ENCODE measurements at regions not wholly inside any gene's neighbourhood (a gene's known extent, or its start where the extent isn't known, plus 50 kb on each side); places are given as distances from the start of the nearest gene placed in this dataset.

- peak; percentile 6 for DNase-seq (ENCODE audit: low spot score)
- Histone ChIP-seq H3K23ac (ENCODE audit: low read depth, low read length, poor library complexity) (no peak overlapping the region), H3K27me3 (ENCODE audit: control insufficient read depth in 3 of 3, insufficient read depth in 3 of 3, low read depth in 1 of 3, low read length in 3 of 3) (peaks cover 0 to 11% (median 0%) of the 10 kb centered on the region in 3 experiments), H2AK5ac (ENCODE audit: low read depth, low read length) (no peak overlapping the region), H3K4me3 (ENCODE audit: low read length in 2 of 2) (no peak overlapping the region), H3K4me2 (ENCODE audit: insufficient read depth, low read length, poor library complexity, severe bottlenecking) (no peak overlapping the region), H3K9ac (ENCODE audit: low read depth, low read length, poor library complexity) (no peak overlapping the region), H3K18ac (ENCODE audit: low read length) (no peak overlapping the region), H3K4me1 (ENCODE audit: control insufficient read depth in 2 of 2, insufficient read depth in 1 of 2, low read depth in 1 of 2, low read length in 2 of 2) (peaks cover 0 to 12% of the 10 kb centered on the region in 2 donors), H2AFZ (ENCODE audit: low read length) (peak overlapping the region; percentile 15), H3K14ac (ENCODE audit: low read length) (no peak overlapping the region), H4K8ac (ENCODE audit: low read depth, low read length) (no peak overlapping the region), H2BK5ac (ENCODE audit: low read length) (no peak overlapping the region), H2BK12ac (ENCODE audit: low read length) (no peak overlapping the region), H3K36me3 (replicated peaks in 1 of 2; ENCODE audit: control insufficient read depth in 2 of 2, insufficient read depth in 2 of 2, low read length in 2 of 2) (no peaks in the 10 kb centered on the region), H3K27ac (replicated peaks; ENCODE audit: low read length) (no peak overlapping the region), H3K4ac (ENCODE audit: low read length) (no peak overlapping the region), H2BK15ac (ENCODE audit: low read length) (no peak overlapping the region), H2BK120ac (ENCODE audit: low read depth, low read length) (no peak overlapping the region), H3K9me3 (replicated peaks in 1 of 2; ENCODE audit: control insufficient read depth in 2 of 2, insufficient read depth in 1 of 2, low read depth in 1 of 2, low read length in 2 of 2) (no peaks in the 10 kb centered on the region), H4K91ac (ENCODE audit: low read depth, low read length, poor library complexity) (no peak overlapping the region), H3K79me1 (ENCODE audit: low read depth, low read length) (no peaks in the 10 kb centered on the region)
- no CpG with 5 or more reads among the region's 5 CpGs for WGBS, 2 donors (ENCODE audit: extremely low coverage in 2 of 2, insufficient read length in 2 of 2, insufficient replicate concordance in 1 of 2)
These were observed 116.2 kb downstream of the SMIM20 start for GRCh38 chr4:26030260-26030667.

GRCh38 chr4:26030780-26031179 is 116.8 kb downstream of the SMIM20 start:
- Histone ChIP-seq H2AFZ (ENCODE audit: low read length) (peak overlapping the region; percentile 15), H3K36me3 (replicated peaks in 1 of 2; ENCODE audit: control insufficient read depth in 2 of 2, insufficient read depth in 2 of 2, low read length in 2 of 2) (no peaks in the 10 kb centered on the region), H3K18ac (ENCODE audit: low read length) (no peak overlapping the region), H3K9ac (ENCODE audit: low read depth, low read length, poor library complexity) (no peak overlapping the region), H2BK120ac (ENCODE audit: low read depth, low read length) (no peak overlapping the region), H3K27ac (replicated peaks; ENCODE audit: low read length) (no peak overlapping the region), H3K14ac (ENCODE audit: low read length) (no peak overlapping the region), H3K4me2 (ENCODE audit: insufficient read depth, low read length, poor library complexity, severe bottlenecking) (no peak overlapping the region), H3K23ac (ENCODE audit: low read depth, low read length, poor library complexity) (no peak overlapping the region), H3K4me1 (ENCODE audit: control insufficient read depth in 2 of 2, insufficient read depth in 1 of 2, low read depth in 1 of 2, low read length in 2 of 2) (peaks cover 0 to 12% of the 10 kb centered on the region in 2 donors), H4K91ac (ENCODE audit: low read depth, low read length, poor library complexity) (no peak overlapping the region), H2AK5ac (ENCODE audit: low read depth, low read length) (no peak overlapping the region), H2BK15ac (ENCODE audit: low read length) (no peak overlapping the region), H2BK12ac (ENCODE audit: low read length) (no peak overlapping the region), H3K9me3 (replicated peaks in 1 of 2; ENCODE audit: control insufficient read depth in 2 of 2, insufficient read depth in 1 of 2, low read depth in 1 of 2, low read length in 2 of 2) (no peaks in the 10 kb centered on the region), H3K4ac (ENCODE audit: low read length) (no peak overlapping the region), H3K27me3 (ENCODE audit: control insufficient read depth in 3 of 3, insufficient read depth in 3 of 3, low read depth in 1 of 3, low read length in 3 of 3) (peaks cover 0 to 11% (median 0%) of the 10 kb centered on the region in 3 experiments), H4K8ac (ENCODE audit: low read depth, low read length) (no peak overlapping the region), H3K4me3 (ENCODE audit: low read length in 2 of 2) (no peak overlapping the region), H3K79me1 (ENCODE audit: low read depth, low read length) (no peaks in the 10 kb centered on the region), H2BK5ac (ENCODE audit: low read length) (no peak overlapping the region)
- DNase-seq (ENCODE audit: low spot score): no peak
- WGBS, 2 donors (ENCODE audit: extremely low coverage in 2 of 2, insufficient read length in 2 of 2, insufficient replicate concordance in 1 of 2): no CpG with 5 or more reads among the region's 8 CpGs

- H3K27me3 ChIP-seq (ENCODE audit: control insufficient read depth in 3 of 3, insufficient read depth in 3 of 3, low read depth in 1 of 3, low read length in 3 of 3): peaks cover 0 to 11% (median 0%) of the 10 kb centered on the region in 3 experiments
- H2AK5ac ChIP-seq (ENCODE audit: low read depth, low read length): no peak overlapping the region
- H3K4me1 ChIP-seq (ENCODE audit: control insufficient read depth in 2 of 2, insufficient read depth in 1 of 2, low read depth in 1 of 2, low read length in 2 of 2): peaks cover 0 to 12% of the 10 kb centered on the region in 2 donors
- no peak overlapping the region for H3K27ac ChIP-seq (replicated peaks; ENCODE audit: low read length)
- no peak overlapping the region for H2BK120ac ChIP-seq (ENCODE audit: low read depth, low read length)
- no peak overlapping the region for H3K9ac ChIP-seq (ENCODE audit: low read depth, low read length, poor library complexity)
- H3K23ac ChIP-seq (ENCODE audit: low read depth, low read length, poor library complexity): no peak overlapping the region
- no peak overlapping the region for H3K4me3 ChIP-seq (ENCODE audit: low read length in 2 of 2)
- H2BK12ac ChIP-seq (ENCODE audit: low read length): no peak overlapping the region
- H3K9me3 ChIP-seq (replicated peaks in 1 of 2; ENCODE audit: control insufficient read depth in 2 of 2, insufficient read depth in 1 of 2, low read depth in 1 of 2, low read length in 2 of 2): no peaks in the 10 kb centered on the region
- H2BK15ac ChIP-seq (ENCODE audit: low read length): no peak overlapping the region
- H3K14ac ChIP-seq (ENCODE audit: low read length): no peak overlapping the region
- H3K36me3 ChIP-seq (replicated peaks in 1 of 2; ENCODE audit: control insufficient read depth in 2 of 2, insufficient read depth in 2 of 2, low read length in 2 of 2): peaks cover 0 to 1% of the 10 kb centered on the region in 2 donors
- WGBS, 2 donors (ENCODE audit: extremely low coverage in 2 of 2, insufficient read length in 2 of 2, insufficient replicate concordance in 1 of 2): no CpG with 5 or more reads among the region's 4 CpGs
- H4K8ac ChIP-seq (ENCODE audit: low read depth, low read length): no peak overlapping the region
- H3K4me2 ChIP-seq (ENCODE audit: insufficient read depth, low read length, poor library complexity, severe bottlenecking): no peak overlapping the region
- no peak overlapping the region for H3K18ac ChIP-seq (ENCODE audit: low read length)
- no peak overlapping the region for H4K91ac ChIP-seq (ENCODE audit: low read depth, low read length, poor library complexity)
- H3K79me1 ChIP-seq (ENCODE audit: low read depth, low read length): no peaks in the 10 kb centered on the region
- DNase-seq (ENCODE audit: low spot score): no peak
- H2AFZ ChIP-seq (ENCODE audit: low read length): no peak overlapping the region
- H3K4ac ChIP-seq (ENCODE audit: low read length): no peak overlapping the region
- H2BK5ac ChIP-seq (ENCODE audit: low read length): no peak overlapping the region
These were observed 117.7 kb downstream of the SMIM20 start for GRCh38 chr4:26031704-26032103.

DNA sequence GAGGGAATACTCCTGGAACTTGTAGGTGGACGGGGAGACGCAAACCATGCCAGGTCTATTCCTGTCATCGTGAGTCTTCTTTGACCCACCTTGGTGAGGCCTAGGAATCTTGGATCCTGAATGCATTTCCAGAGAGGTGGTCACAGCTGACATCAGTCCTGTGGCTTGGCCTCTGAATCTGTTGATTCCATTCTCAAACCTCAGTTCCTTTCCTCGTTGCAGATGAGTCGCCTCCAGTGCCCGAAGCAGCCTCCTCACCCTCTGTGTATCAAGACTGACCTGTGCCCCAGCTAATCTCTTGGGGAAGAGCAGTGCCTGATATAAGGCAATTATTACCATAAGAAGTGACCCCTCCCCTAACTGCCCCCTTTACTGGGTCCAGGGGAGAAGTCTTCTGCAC is 118.1 kb downstream of the SMIM20 start:
- Histone ChIP-seq H3K27me3 (ENCODE audit: control insufficient read depth in 3 of 3, insufficient read depth in 3 of 3, low read depth in 1 of 3, low read length in 3 of 3) (peaks cover 0 to 11% (median 0%) of the 10 kb centered on the region in 3 experiments), H3K79me1 (ENCODE audit: low read depth, low read length) (no peaks in the 10 kb centered on the region), H3K4me2 (ENCODE audit: insufficient read depth, low read length, poor library complexity, severe bottlenecking) (no peak overlapping the region), H2BK15ac (ENCODE audit: low read length) (no peak overlapping the region), H2AK5ac (ENCODE audit: low read depth, low read length) (no peak overlapping the region), H3K9me3 (replicated peaks in 1 of 2; ENCODE audit: control insufficient read depth in 2 of 2, insufficient read depth in 1 of 2, low read depth in 1 of 2, low read length in 2 of 2) (no peaks in the 10 kb centered on the region), H2AFZ (ENCODE audit: low read length) (no peak overlapping the region), H4K91ac (ENCODE audit: low read depth, low read length, poor library complexity) (no peak overlapping the region), H3K4me1 (ENCODE audit: control insufficient read depth in 2 of 2, insufficient read depth in 1 of 2, low read depth in 1 of 2, low read length in 2 of 2) (peaks cover 0 to 12% of the 10 kb centered on the region in 2 donors), H3K27ac (replicated peaks; ENCODE audit: low read length) (no peak overlapping the region), H3K4me3 (ENCODE audit: low read length in 2 of 2) (no peak overlapping the region), H3K18ac (ENCODE audit: low read length) (no peak overlapping the region), H3K14ac (ENCODE audit: low read length) (no peak overlapping the region), H3K36me3 (replicated peaks in 1 of 2; ENCODE audit: control insufficient read depth in 2 of 2, insufficient read depth in 2 of 2, low read length in 2 of 2) (peaks cover 0 to 1% of the 10 kb centered on the region in 2 donors), H3K4ac (ENCODE audit: low read length) (no peak overlapping the region), H3K23ac (ENCODE audit: low read depth, low read length, poor library complexity) (no peak overlapping the region), H2BK5ac (ENCODE audit: low read length) (no peak overlapping the region), H4K8ac (ENCODE audit: low read depth, low read length) (no peak overlapping the region), H3K9ac (ENCODE audit: low read depth, low read length, poor library complexity) (no peak overlapping the region), H2BK120ac (ENCODE audit: low read depth, low read length) (no peak overlapping the region), H2BK12ac (ENCODE audit: low read length) (no peak overlapping the region)
- no CpG with 5 or more reads among the region's 6 CpGs for WGBS, 2 donors (ENCODE audit: extremely low coverage in 2 of 2, insufficient read length in 2 of 2, insufficient replicate concordance in 1 of 2)
- DNase-seq (ENCODE audit: low spot score): no peak

Data from neuronal stem cell (in vitro differentiated cells).